ENCODE measurements at regions not wholly inside any gene's neighbourhood (a gene's known extent, or its start where the extent isn't known, plus 50 kb on each side); places are given as distances from the start of the nearest gene placed in this dataset.

GRCh38 chr2:128812183-128812940 lies 493.7 kb upstream of the HS6ST1 start:
- Histone ChIP-seq H3K4me3 (no peak overlapping the region), H3K9me3 (no peaks in the 10 kb centered on the region), H3K27ac (no peak overlapping the region), H3K27me3 (no peaks in the 10 kb centered on the region), H3K36me3 (no peaks in the 10 kb centered on the region), H3K4me1 (no peaks in the 10 kb centered on the region)
- no peak for DNase-seq
- TF ChIP-seq CTCF (IDR thresholded peaks at IDR 0.05), result no peak
- TF ChIP-seq POLR2A (IDR thresholded peaks at IDR 0.05), result no peak

GRCh38 chr2:128813352-128814034 lies 494.8 kb upstream of the HS6ST1 start:
- Histone ChIP-seq H3K4me3 (no peak overlapping the region), H3K27me3 (no peaks in the 10 kb centered on the region), H3K9me3 (no peaks in the 10 kb centered on the region), H3K4me1 (no peaks in the 10 kb centered on the region), H3K36me3 (no peaks in the 10 kb centered on the region), H3K27ac (no peak overlapping the region)
- no peak for DNase-seq
- TF ChIP-seq CTCF (IDR thresholded peaks at IDR 0.05), result no peak

- DNase-seq, result no peak
- Histone ChIP-seq H3K9me3 (no peaks in the 10 kb centered on the region), H3K36me3 (no peaks in the 10 kb centered on the region), H3K27me3 (no peaks in the 10 kb centered on the region), H3K27ac (no peak overlapping the region), H3K4me3 (no peak overlapping the region), H3K4me1 (no peaks in the 10 kb centered on the region)
- TF ChIP-seq POLR2A (IDR thresholded peaks at IDR 0.05) (no peak), CTCF (IDR thresholded peaks at IDR 0.05) (no peak)
Observed at GRCh38 chr2:128815248-128815647, 496.6 kb upstream of the HS6ST1 start.

- Histone ChIP-seq H3K4me1 (no peaks in the 10 kb centered on the region), H3K4me3 (no peak overlapping the region), H3K27me3 (no peaks in the 10 kb centered on the region), H3K27ac (no peak overlapping the region), H3K36me3 (no peaks in the 10 kb centered on the region), H3K9me3 (no peaks in the 10 kb centered on the region)
- TF ChIP-seq POLR2A (IDR thresholded peaks at IDR 0.05) (no peak), CTCF (IDR thresholded peaks at IDR 0.05) (no peak)
- no peak for DNase-seq
Observed at GRCh38 chr2:128817171-128817570, 498.5 kb upstream of the HS6ST1 start.

GRCh38 chr2:128817813-128818212 lies 499.1 kb upstream of the HS6ST1 start:
- Histone ChIP-seq H3K4me1 (no peaks in the 10 kb centered on the region), H3K9me3 (no peaks in the 10 kb centered on the region), H3K36me3 (no peaks in the 10 kb centered on the region), H3K27me3 (no peaks in the 10 kb centered on the region), H3K27ac (no peak overlapping the region), H3K4me3 (no peak overlapping the region)
- no peak for DNase-seq
- TF ChIP-seq CTCF (IDR thresholded peaks at IDR 0.05) (no peak), POLR2A (IDR thresholded peaks at IDR 0.05) (no peak)

Data from Peyer's patch (tissue), 4 donors.